Erythroblast (primary cell): ENCODE measurements at regions not wholly inside any gene's neighbourhood (a gene's known extent, or its start where the extent isn't known, plus 50 kb on each side); places are given as distances from the start of the nearest gene placed in this dataset.

Experiments
- GATA1 ChIP-seq: IDR thresholded peaks from 2 replicates; pipeline ENCODE4 v1.6.1; 2011; ENCODE audit warnings: low read depth, mild to moderate bottlenecking, control low read depth, low read length, moderate library complexity
- POLR2A ChIP-seq: IDR thresholded peaks from 2 replicates; pipeline ENCODE4 v1.6.1; 2011; ENCODE audit warnings: mild to moderate bottlenecking, low read length

DNA sequence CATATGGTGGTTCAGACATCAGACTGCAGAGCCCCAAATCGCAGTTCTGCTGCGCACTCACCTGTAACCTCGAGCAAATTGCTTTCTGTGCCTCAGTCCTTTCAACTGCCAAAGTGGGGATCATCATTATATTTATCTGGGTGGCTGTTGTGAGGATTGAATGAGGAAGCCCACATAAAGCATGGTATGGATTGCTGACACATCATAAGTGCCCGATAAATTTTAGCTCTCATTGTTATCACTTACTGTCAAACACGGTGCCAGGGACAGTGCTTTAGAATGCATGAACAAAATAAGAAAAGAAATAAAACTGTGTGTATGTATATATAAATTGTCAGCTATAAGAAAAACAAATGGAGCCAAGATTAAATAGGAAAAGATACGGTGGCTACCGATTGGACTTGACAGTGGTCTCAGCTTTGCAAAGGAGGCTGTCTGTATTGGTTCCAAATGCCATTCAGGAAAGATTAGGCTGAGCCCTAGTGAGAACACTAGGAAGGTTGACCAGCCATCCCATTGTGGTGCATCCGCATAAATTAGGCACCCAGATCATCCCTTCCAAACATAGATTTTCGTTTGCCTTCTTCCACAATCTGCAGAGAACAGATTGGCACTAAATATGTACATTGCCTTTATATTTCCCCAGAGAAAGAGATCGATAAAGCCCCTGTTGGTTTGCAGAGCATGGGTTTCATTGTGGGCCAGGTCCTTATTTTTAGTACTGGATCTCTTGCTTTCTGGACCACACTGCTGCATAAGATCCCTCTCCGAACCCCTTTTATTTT is 91.8 kb upstream of the KAZN start:
- TF ChIP-seq POLR2A (no peak), GATA1 (no peak)
